ENCODE measurements at regions not wholly inside any gene's neighbourhood (a gene's known extent, or its start where the extent isn't known, plus 50 kb on each side); places are given as distances from the start of the nearest gene placed in this dataset.

GRCh38 chr13:48780713-48781341 lies 127.1 kb downstream of the CYSLTR2 start:
- TF ChIP-seq CTCF (conservative IDR thresholded peaks at IDR 0.05; ENCODE audit: low read depth, low read length) (no peak), EZH2 (IDR thresholded peaks at IDR 0.05; ENCODE audit: low read length, unreplicated experiment) (no peak), EZH2phosphoT487 (IDR thresholded peaks at IDR 0.05; ENCODE audit: borderline replicate concordance, low read length) (no peak)
